Mesothelial cell of epicardium (in vitro differentiated cells): ENCODE measurements at regions not wholly inside any gene's neighbourhood (a gene's known extent, or its start where the extent isn't known, plus 50 kb on each side); places are given as distances from the start of the nearest gene placed in this dataset.
"Not testable (repeated sequence)": the region's sequence is repeated elsewhere in the genome, so short reads cannot be mapped to it uniquely, and the experiment has no call there.

Experiments
- DNase-seq, 2 experiments: peaks; one replicate each; pipeline ENCODE4 v3.0.0; 2021; ENCODE audit warnings: low spot score in 2 of 2; ENCODE audit not compliant: unreplicated experiment in 2 of 2
- H3K27ac Mint-ChIP-seq: 2 replicates; pipeline ENCODE4 v1.8.0; 2021; ENCODE audit warnings: mixed read lengths
- H3K27me3 Mint-ChIP-seq: 2 replicates; pipeline ENCODE4 v1.8.0; 2021; ENCODE audit warnings: low read depth, mixed read lengths
- H3K36me3 Mint-ChIP-seq: 2 replicates; pipeline ENCODE4 v1.8.0; 2021; ENCODE audit warnings: mixed read lengths
- H3K4me1 Mint-ChIP-seq: 2 replicates; pipeline ENCODE4 v1.8.0; 2021; ENCODE audit warnings: mixed read lengths
- H3K4me3 Mint-ChIP-seq: 2 replicates; pipeline ENCODE4 v1.8.0; 2021; ENCODE audit warnings: mild to moderate bottlenecking, moderate library complexity, mixed read lengths
- H3K9me3 Mint-ChIP-seq: 2 replicates; pipeline ENCODE4 v1.8.0; 2021; ENCODE audit warnings: mixed read lengths
- CTCF ChIP-seq: fragments of 200-600 bp; sonication (generic); IDR thresholded peaks from one replicate; pipeline ENCODE4 v1.5.0; 2021; ENCODE audit warnings: antibody characterized with exemption; ENCODE audit not compliant: unreplicated experiment

GRCh38 chr3:102936511-102937045 is 501.8 kb downstream of the ZPLD1 start:
- Mint-ChIP-seq H3K36me3 (no peaks in the 10 kb centered on the region), H3K27me3 (peaks cover 5% of the 10 kb centered on the region), H3K9me3 (peaks cover 21% of the 10 kb centered on the region), H3K4me3 (no peak overlapping the region), H3K4me1 (peaks cover 4% of the 10 kb centered on the region), H3K27ac (no peak overlapping the region)
- no peak for DNase-seq
- TF ChIP-seq CTCF, result no peak

GRCh38 chr3:102941786-102942185 is 507.0 kb downstream of the ZPLD1 start:
- Mint-ChIP-seq H3K4me1 (peaks cover 4% of the 10 kb centered on the region), H3K36me3 (no peaks in the 10 kb centered on the region), H3K27ac (no peak overlapping the region), H3K9me3 (no peaks in the 10 kb centered on the region), H3K4me3 (no peak overlapping the region), H3K27me3 (no peaks in the 10 kb centered on the region)
- no peak for DNase-seq
- no peak for TF ChIP-seq CTCF

GRCh38 chr3:102946445-102946844 is 511.6 kb downstream of the ZPLD1 start:
- H3K9me3 Mint-ChIP-seq, DNase-seq, H3K4me3 Mint-ChIP-seq, H3K36me3 Mint-ChIP-seq, H3K27me3 Mint-ChIP-seq, H3K27ac Mint-ChIP-seq, H3K4me1 Mint-ChIP-seq: not testable (repeated sequence)

- no peak for TF ChIP-seq CTCF
- no peak for DNase-seq
- no peak overlapping the region for H3K27ac Mint-ChIP-seq
- H3K4me1 Mint-ChIP-seq, result no peaks in the 10 kb centered on the region
- no peaks in the 10 kb centered on the region for H3K27me3 Mint-ChIP-seq
- H3K9me3 Mint-ChIP-seq, result peaks cover 26% of the 10 kb centered on the region
- H3K4me3 Mint-ChIP-seq, result no peak overlapping the region
- no peaks in the 10 kb centered on the region for H3K36me3 Mint-ChIP-seq
Measured at GRCh38 chr3:102972350-102972749, 537.5 kb downstream of the ZPLD1 start.

GRCh38 chr3:102974333-102974732 is 539.5 kb downstream of the ZPLD1 start:
- no peaks in the 10 kb centered on the region for H3K27me3 Mint-ChIP-seq
- peaks cover 26% of the 10 kb centered on the region for H3K9me3 Mint-ChIP-seq
- TF ChIP-seq CTCF, result no peak
- H3K4me1 Mint-ChIP-seq, result peaks cover 12% of the 10 kb centered on the region
- no peak overlapping the region for H3K4me3 Mint-ChIP-seq
- DNase-seq, result no peak
- no peaks in the 10 kb centered on the region for H3K36me3 Mint-ChIP-seq
- no peak overlapping the region for H3K27ac Mint-ChIP-seq

GRCh38 chr3:102979191-102979590 is 544.4 kb downstream of the ZPLD1 start:
- DNase-seq, result no peak

More at GRCh38 chr3:102979191-102979590, 544.4 kb downstream of the ZPLD1 start:
- Mint-ChIP-seq H3K27ac (peak overlapping the region; percentile 33), H3K4me1 (peaks cover 23% of the 10 kb centered on the region), H3K27me3 (no peaks in the 10 kb centered on the region), H3K4me3 (no peak overlapping the region), H3K36me3 (no peaks in the 10 kb centered on the region), H3K9me3 (peaks cover 8% of the 10 kb centered on the region)
- no peak for TF ChIP-seq CTCF
